HG02938 (cell line): ENCODE measurements at regions not wholly inside any gene's neighbourhood (a gene's known extent, or its start where the extent isn't known, plus 50 kb on each side); places are given as distances from the start of the nearest gene placed in this dataset.

Source experiments
- ATAC-seq: cut with Tn5 transposase; IDR thresholded peaks from one replicate; pipeline ENCODE4 v1.9.1; 2021; ENCODE audit warnings: mild to moderate bottlenecking, moderate library complexity; ENCODE audit not compliant: unreplicated experiment

DNA sequence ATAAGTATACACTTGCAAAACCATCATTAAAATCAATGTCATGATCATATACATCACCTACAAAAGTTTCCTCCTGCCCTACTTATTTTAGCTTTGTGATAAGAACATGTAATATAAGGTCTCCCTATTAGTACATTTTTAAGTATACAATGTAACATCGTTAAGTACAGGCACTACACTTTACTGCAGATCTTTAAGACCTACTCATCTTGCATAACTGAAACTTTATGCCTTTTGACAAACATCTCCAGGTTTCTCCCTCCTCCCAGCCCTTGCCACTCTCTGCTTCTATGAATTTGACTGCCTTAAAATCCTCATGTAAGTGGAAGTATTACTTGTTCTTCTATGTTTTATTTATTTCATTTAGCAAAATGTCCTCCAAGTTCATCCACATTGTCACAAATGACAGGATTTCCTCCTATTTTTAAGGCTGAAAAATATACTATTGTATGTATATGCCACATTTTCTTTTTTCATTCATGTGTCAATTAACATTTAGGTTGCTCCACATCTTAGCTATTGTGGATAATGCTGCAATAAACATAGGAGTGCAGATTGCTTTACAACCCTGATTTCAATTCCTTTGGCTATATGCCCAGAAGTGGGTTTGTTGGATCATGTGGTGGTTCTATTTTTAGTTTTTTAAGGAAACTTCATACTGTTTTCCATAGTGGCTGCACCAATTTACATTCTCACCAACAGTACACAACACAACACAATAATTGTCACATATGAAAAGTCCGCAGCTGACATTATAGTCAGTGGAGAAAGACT lies 471.1 kb upstream of the ANO3 start:
- ATAC-seq, result no peak

DNA sequence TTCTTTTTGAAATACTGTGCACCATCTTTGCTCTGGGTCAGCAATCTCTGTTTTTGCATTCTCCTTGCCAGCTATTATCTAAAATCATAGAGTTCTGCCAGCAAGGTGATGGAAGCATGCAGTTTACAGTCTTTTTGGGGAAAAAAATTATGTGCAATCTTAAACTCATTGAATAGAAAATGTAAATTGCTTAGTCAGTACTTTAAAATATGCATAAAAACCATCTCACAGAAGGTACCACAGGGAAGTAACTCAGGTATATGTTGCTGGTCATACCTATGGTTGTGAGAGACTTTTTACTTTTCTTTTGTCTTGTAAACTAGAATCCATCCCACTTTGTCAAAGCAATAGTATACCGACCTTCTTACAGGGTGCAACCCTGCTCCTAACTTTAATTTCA lies 469.8 kb upstream of the ANO3 start:
- no peak for ATAC-seq

GRCh38 chr11:25863986-25864385 lies 467.9 kb upstream of the ANO3 start:
- no peak for ATAC-seq

GRCh38 chr11:25876456-25876965 lies 455.4 kb upstream of the ANO3 start:
- ATAC-seq, result no peak

GRCh38 chr11:25886036-25886435 lies 445.9 kb upstream of the ANO3 start:
- no peak for ATAC-seq

DNA sequence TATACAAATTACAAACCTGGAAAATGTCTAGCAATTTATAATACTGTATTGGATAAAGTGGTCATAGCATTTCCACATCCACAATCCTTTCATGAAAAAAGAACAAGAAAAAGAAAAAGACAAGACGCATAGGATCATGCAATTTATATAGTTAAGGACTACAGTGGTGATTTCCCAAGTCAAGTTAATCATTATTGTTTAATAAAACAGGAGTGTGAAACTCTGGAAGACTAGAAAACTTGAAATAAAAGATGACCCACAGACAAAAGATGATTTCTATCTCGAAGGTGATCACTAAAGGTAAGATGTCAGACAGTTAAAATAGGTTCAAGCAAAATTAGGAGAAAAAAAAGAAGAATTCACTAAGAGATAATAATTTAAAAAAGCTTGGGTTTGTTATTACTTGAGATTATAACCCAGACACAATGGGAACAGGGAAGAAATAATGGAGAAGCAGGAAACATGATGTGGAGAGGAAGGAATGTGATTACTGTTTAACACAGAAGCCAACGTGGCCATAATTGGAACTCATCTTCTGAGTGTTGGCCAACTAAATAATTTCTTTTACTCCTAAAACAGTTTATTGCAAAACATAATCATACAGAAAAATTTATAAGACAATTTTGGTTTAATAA lies 441.2 kb upstream of the ANO3 start:
- no peak for ATAC-seq

DNA sequence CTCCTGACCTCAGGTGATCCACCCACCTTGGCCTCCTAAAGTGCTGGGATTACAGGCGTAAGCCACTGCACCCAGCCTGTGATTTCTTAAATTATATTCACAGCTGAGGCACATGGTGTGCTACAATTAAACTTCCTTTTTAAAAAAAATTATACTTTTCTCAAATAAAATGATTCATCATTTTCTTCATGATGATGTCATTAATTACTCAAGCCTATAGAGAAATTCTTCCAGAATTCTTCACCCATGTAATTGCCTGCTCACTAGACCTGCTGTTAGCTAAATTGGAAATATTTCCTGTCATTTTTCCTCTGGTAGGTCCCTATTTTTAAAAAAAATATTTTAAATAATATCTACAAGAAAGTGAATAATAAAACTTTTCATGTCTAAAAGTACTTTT lies 440.0 kb upstream of the ANO3 start:
- no peak for ATAC-seq

DNA sequence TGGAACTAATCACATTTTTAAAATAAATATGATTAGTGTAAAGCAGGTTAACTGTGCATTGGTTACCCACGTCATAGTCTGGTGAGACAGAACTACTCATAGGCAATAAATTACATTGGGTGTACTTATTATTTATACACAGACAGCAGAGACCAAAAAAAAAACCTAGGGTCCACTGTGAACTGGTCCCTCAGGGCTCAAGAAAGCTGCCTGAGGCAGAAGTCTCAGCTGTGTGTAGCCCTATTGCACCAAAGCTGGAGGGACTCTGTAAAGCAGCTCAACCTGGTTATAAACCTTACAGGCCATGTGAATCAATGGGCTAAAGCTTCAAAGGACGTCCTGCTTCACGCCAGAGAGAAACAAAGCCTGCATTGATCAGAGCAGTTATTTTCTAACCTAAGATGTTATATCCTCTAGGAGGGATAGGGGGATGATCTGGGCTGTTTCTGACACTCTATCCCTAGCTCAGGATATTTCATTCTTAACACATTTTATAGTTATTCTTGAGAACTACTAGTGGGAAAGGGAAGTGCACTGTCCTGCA lies 432.2 kb upstream of the ANO3 start:
- no peak for ATAC-seq

DNA sequence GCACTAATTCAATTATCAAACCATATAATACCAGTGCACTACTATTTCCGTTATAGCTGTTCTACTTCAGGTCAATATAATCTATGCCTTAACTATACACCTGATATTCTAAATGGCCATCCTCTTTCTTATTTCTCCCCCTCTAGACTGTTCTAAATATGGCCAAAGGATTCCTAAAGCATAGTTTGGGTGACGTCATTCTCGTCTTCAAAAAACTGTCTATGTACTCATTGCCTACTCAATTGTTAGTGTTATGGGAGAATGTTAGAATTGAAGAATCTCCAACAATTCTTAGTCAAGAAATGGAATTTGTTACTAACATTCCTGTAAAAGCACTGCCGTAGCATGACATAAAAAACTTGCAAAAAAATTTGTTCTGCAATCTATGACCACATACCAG lies 431.1 kb upstream of the ANO3 start:
- no peak for ATAC-seq

DNA sequence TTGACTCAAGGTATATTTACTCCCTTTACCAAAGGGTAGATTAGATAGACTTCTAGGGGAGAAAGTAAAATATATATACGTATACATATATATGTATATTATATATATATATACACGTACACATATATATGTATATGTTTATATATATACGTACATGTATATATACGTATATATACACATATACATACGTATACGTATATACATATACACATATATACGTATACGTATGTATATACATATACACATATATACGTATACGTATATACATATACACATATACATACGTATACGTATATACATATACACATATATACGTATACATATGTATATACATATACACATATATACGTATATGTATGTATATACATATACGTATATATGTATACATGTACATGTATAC lies 430.5 kb upstream of the ANO3 start:
- ATAC-seq, result no peak

DNA sequence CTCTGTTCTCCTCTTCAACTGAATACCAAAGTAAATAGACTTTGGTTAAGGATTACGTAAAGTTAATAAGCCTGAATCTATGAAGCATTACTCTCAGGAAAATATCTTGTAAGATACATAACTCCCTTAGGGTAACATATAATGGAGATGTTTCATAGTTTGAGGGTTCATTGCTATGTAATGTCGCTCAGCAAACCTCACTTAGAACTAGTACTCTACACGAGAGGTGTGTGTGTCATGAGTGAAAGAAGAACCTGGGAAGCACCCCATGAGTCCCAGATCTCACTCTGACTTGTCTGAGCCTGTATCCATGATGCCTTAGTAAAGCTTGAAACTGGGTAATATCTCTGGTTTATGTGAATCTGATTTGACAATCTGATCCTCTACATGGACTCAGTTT lies 429.5 kb upstream of the ANO3 start:
- no peak for ATAC-seq

DNA sequence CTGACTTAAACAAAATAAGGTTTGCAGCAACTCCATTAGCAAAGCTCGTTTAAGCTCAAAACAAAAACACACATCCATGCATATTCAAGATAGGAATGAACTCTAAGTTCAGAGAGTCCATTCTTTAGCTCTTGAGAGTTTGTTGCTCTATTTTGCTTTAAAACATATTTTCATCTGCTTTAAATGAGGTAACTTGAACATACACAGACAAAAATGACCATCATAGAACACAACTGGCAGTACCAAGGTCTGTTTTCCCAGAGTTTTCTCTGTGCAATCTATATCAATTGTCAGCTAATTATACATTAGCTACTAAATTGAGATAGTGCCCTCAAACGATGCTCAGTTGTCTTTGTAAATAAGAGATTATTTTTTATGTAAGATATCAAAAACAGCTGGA lies 423.2 kb upstream of the ANO3 start:
- no peak for ATAC-seq

- no peak for ATAC-seq
Observed at GRCh38 chr11:25910086-25910485, 421.8 kb upstream of the ANO3 start.

DNA sequence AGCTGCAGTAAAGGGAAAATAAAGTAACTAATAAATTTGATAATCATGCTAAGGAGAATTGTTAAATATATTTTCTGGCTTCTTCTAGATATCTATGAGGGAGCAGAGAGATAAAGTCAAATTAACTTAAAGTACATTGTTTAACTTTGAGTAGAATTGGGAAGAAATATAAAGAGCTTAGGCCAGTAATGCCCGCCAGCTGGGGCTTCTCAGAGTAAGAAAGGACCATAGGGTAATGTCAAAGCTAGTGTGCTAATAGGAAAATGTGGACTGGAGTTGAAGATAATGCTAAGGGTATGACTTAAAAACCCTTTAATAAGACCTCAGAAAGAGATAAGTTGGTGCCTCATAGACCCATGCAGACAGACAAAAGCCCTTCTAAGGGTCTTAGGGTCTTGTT lies 411.6 kb upstream of the ANO3 start:
- no peak for ATAC-seq

DNA sequence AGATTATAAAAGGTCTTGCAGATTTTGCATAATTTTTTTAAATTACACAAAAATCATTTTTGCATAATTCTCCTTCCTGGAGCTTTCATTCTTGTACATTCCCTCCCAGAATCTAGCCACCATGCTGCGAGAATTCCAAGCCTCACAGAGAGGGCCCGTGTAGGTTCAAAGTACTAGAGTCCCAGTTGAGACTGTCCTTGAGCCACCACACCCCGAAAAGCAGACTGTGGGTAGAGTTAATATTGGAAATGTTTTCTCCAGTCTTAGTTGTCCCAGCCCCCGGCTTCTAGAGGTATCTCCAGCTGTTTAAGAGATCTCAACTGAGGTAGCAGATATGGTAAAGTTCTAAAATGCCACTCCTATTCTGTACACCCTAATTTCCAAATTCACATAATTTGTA lies 407.3 kb upstream of the ANO3 start:
- ATAC-seq, result no peak

GRCh38 chr11:25925359-25925758 lies 406.6 kb upstream of the ANO3 start:
- no peak for ATAC-seq

DNA sequence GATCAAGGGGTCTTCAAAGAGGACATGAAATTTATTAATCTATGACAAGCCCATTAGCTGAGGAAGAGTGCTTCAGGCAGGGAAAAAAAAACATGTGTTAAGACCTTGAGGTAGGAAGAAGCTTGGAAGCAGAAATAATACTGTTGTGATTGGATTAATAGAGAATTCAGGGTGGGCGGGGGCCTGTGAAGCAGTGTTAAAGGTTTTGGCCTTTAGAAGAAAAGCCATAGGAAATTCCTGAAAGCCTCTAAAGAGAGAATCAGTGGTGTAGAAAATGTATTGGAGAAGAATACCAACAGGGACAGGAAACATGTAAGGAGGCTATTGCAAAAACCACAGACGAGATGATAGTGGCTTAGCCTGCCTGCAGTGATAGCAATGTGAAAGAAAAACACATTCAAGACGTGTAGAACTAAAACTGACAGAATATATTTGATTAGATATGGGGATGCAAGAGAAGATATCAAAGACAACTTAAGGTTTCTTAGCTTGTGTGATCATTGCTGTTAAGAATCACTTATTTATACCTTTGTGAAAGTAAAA lies 404.4 kb upstream of the ANO3 start:
- ATAC-seq, result no peak

GRCh38 chr11:25928076-25928475 lies 403.9 kb upstream of the ANO3 start:
- ATAC-seq, result no peak

DNA sequence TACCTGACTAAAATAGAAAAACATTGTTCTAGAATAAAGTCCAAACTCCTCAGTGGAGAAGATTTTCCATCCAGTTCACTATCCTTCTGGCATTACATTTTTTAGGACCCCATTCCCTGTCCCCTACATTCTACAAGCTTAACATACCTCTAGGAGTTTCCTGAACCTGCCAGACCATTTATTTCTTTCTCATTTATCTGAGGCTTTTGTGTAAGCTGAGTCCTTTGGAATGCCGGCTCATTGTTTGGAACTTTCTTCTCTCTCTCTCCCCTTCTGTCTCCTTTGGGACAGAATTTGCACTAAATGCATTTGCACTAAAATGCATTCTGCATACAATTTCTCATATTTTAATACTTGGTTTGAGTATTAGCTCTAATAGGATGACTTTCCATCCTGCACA lies 393.0 kb upstream of the ANO3 start:
- ATAC-seq, result no peak

- ATAC-seq, result no peak
Observed at GRCh38 chr11:25939691-25940090, 392.2 kb upstream of the ANO3 start.

DNA sequence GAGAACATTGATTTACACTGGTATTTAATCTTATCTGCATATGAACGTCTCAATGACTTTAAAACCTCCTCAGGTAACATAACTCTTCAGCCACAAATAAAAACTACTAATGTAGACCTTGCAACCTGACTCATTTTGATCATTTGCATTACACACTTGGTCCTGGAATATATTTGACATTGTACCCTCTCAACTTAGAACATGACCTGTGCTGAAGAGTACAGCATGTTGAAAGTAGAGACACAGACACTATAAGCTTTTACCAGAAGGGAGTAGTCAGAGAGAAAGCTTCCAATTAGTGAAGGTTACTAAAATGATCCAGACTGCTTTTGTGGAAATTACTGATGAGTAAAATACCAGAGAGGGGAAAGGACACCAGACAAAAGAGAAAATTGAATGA lies 390.6 kb upstream of the ANO3 start:
- ATAC-seq, result no peak

GRCh38 chr11:25943031-25943430 lies 388.9 kb upstream of the ANO3 start:
- ATAC-seq, result no peak
